ENCODE measurements at regions not wholly inside any gene's neighbourhood (a gene's known extent, or its start where the extent isn't known, plus 50 kb on each side); places are given as distances from the start of the nearest gene placed in this dataset.

GRCh38 chr9:106445107-106445506, 417.9 kb upstream of the ZNF462 start:
- Histone ChIP-seq H3K27ac (no peak overlapping the region), H3K9me3 (no peaks in the 10 kb centered on the region), H3K36me3 (no peaks in the 10 kb centered on the region), H3K4me3 (no peak overlapping the region), H3K27me3 (replicated peaks; ENCODE audit: insufficient read depth) (no peaks in the 10 kb centered on the region), H3K4me1 (ENCODE audit: control insufficient read depth in 1 of 2, low read depth in 2 of 2) (no peaks in the 10 kb centered on the region)
- ATAC-seq (ENCODE audit: insufficient number of reproducible peaks, low FRiP score, low read depth) (no peak), DNase-seq (ENCODE audit: low spot score) (no peak)
- TF ChIP-seq CTCF (IDR thresholded peaks at IDR 0.05), result no peak

GRCh38 chr9:106449336-106449927, 413.5 kb upstream of the ZNF462 start:
- DNase-seq (ENCODE audit: low spot score), result no peak
- no peak for ATAC-seq (ENCODE audit: insufficient number of reproducible peaks, low FRiP score, low read depth)
- no peaks in the 10 kb centered on the region for H3K4me1 ChIP-seq (ENCODE audit: control insufficient read depth in 1 of 2, low read depth in 2 of 2)
- no peak overlapping the region for H3K27ac ChIP-seq
- no peaks in the 10 kb centered on the region for H3K27me3 ChIP-seq (replicated peaks; ENCODE audit: insufficient read depth)
- H3K4me3 ChIP-seq, result no peak overlapping the region
- no peak for TF ChIP-seq CTCF (IDR thresholded peaks at IDR 0.05)
- H3K9me3 ChIP-seq, result no peaks in the 10 kb centered on the region
- no peaks in the 10 kb centered on the region for H3K36me3 ChIP-seq

GRCh38 chr9:106450549-106450948, 412.4 kb upstream of the ZNF462 start:
- no peaks in the 10 kb centered on the region for H3K36me3 ChIP-seq
- H3K27ac ChIP-seq, result no peak overlapping the region
- H3K27me3 ChIP-seq (replicated peaks; ENCODE audit: insufficient read depth), result no peaks in the 10 kb centered on the region
- ATAC-seq (ENCODE audit: insufficient number of reproducible peaks, low FRiP score, low read depth), result no peak
- DNase-seq (ENCODE audit: low spot score), result no peak
- H3K9me3 ChIP-seq, result no peaks in the 10 kb centered on the region
- H3K4me3 ChIP-seq, result no peak overlapping the region
- TF ChIP-seq CTCF (IDR thresholded peaks at IDR 0.05), result no peak
- no peaks in the 10 kb centered on the region for H3K4me1 ChIP-seq (ENCODE audit: control insufficient read depth in 1 of 2, low read depth in 2 of 2)

GRCh38 chr9:106451223-106451622, 411.7 kb upstream of the ZNF462 start:
- no peaks in the 10 kb centered on the region for H3K9me3 ChIP-seq
- no peaks in the 10 kb centered on the region for H3K27me3 ChIP-seq (replicated peaks; ENCODE audit: insufficient read depth)
- no peak overlapping the region for H3K4me3 ChIP-seq
- H3K27ac ChIP-seq, result no peak overlapping the region
- DNase-seq (ENCODE audit: low spot score) (no peak), ATAC-seq (ENCODE audit: insufficient number of reproducible peaks, low FRiP score, low read depth) (no peak)
- no peaks in the 10 kb centered on the region for H3K4me1 ChIP-seq (ENCODE audit: control insufficient read depth in 1 of 2, low read depth in 2 of 2)
- H3K36me3 ChIP-seq, result no peaks in the 10 kb centered on the region
- no peak for TF ChIP-seq CTCF (IDR thresholded peaks at IDR 0.05)

- ATAC-seq (ENCODE audit: insufficient number of reproducible peaks, low FRiP score, low read depth) (no peak), DNase-seq (ENCODE audit: low spot score) (no peak)
- H3K27ac ChIP-seq, result no peak overlapping the region
- no peaks in the 10 kb centered on the region for H3K27me3 ChIP-seq (replicated peaks; ENCODE audit: insufficient read depth)
- no peaks in the 10 kb centered on the region for H3K4me1 ChIP-seq (ENCODE audit: control insufficient read depth in 1 of 2, low read depth in 2 of 2)
- H3K4me3 ChIP-seq, result no peak overlapping the region
- no peaks in the 10 kb centered on the region for H3K36me3 ChIP-seq
- peaks cover 4% of the 10 kb centered on the region for H3K9me3 ChIP-seq
- no peak for TF ChIP-seq CTCF (IDR thresholded peaks at IDR 0.05)
Measured at GRCh38 chr9:106456581-106456980, 406.4 kb upstream of the ZNF462 start.
